HUES48 (cell line): ENCODE measurements at regions not wholly inside any gene's neighbourhood (a gene's known extent, or its start where the extent isn't known, plus 50 kb on each side); places are given as distances from the start of the nearest gene placed in this dataset.
"Not testable (repeated sequence)": the region's sequence is repeated elsewhere in the genome, so short reads cannot be mapped to it uniquely, and the experiment has no call there.

Source experiments
- H3K27ac ChIP-seq: one replicate; pipeline ENCODE4 v1.7.0; 2013; ENCODE audit warnings: low read depth, low read length, inconsistent platforms
- H3K27me3 ChIP-seq: 2 replicates; pipeline ENCODE4 v1.6.1; 2013; ENCODE audit warnings: mild to moderate bottlenecking, low read length; ENCODE audit not compliant: control insufficient read depth, insufficient read depth
- H3K36me3 ChIP-seq: 2 replicates; pipeline ENCODE4 v1.6.1; 2013; ENCODE audit warnings: low read length; ENCODE audit not compliant: control insufficient read depth, insufficient read depth
- H3K4me1 ChIP-seq: 2 replicates; pipeline ENCODE4 v1.6.1; 2013; ENCODE audit warnings: mild to moderate bottlenecking, low read length; ENCODE audit not compliant: control insufficient read depth, insufficient read depth
- H3K4me3 ChIP-seq: 2 replicates; pipeline ENCODE4 v1.5.1; 2013; ENCODE audit warnings: mild to moderate bottlenecking, low read depth, low read length
- H3K9ac ChIP-seq: 2 replicates; pipeline ENCODE4 v1.6.1; 2013; ENCODE audit warnings: mild to moderate bottlenecking, low read depth, low read length, moderate library complexity
- H3K9me3 ChIP-seq: 2 replicates; pipeline ENCODE4 v1.6.1; 2013; ENCODE audit warnings: low read length; ENCODE audit not compliant: control insufficient read depth, insufficient read depth

DNA sequence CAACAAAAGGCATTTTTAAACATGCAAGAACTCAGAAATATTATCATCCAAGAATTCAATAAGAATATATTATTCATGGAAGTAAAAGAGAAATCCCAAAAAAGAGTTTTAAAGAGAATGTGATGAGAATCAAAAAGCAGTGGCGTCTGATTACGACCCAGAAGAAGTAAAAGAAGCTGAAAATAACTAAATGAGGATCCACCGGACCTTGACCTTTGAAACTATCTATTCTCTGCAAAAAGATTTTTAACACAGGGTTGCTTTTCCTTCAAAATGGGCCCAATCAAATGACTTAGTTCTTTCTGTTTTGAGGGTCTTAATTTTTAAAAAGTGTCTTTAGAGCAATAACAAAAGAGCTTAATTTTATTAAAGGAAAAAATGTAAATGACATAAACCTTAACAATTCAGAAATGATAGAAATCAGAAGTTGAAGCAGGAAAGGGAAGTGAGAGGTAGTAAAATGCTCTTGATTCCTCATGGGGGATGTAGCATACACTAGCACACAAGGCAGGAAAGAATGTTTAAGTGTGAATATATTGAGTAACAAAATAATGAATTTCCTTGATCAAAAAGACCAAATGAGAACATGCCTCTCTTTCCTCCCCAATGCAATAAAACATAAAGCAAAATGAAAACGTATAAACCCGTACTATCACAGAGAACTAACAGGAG, 223.1 kb upstream of the PRDM1 start:
- Histone ChIP-seq H3K9me3 (no peaks in the 10 kb centered on the region), H3K9ac (no peak overlapping the region), H3K4me3 (no peak overlapping the region), H3K36me3 (no peaks in the 10 kb centered on the region), H3K4me1 (no peaks in the 10 kb centered on the region), H3K27ac (no peak overlapping the region), H3K27me3 (no peaks in the 10 kb centered on the region)

DNA sequence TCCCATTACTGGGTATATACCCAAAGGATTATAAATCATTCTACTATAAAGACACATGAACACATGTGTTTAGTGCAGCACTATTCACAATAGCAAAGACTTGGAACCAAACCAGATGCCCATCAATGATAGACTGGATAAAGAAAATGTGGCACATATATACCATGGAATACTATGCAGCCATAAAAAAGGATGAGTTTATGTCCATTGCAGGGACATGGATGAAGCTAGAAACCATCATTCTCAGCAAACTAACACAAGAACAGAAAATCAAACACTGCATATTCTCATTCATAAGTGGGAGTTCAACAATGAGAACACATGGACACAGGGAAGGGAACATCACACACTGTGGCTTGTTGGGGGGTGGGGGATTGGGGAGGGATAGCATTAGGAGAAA, 225.2 kb upstream of the PRDM1 start:
- H3K27me3 ChIP-seq, H3K4me1 ChIP-seq, H3K27ac ChIP-seq, H3K9ac ChIP-seq, H3K4me3 ChIP-seq, H3K9me3 ChIP-seq, H3K36me3 ChIP-seq: not testable (repeated sequence)

DNA sequence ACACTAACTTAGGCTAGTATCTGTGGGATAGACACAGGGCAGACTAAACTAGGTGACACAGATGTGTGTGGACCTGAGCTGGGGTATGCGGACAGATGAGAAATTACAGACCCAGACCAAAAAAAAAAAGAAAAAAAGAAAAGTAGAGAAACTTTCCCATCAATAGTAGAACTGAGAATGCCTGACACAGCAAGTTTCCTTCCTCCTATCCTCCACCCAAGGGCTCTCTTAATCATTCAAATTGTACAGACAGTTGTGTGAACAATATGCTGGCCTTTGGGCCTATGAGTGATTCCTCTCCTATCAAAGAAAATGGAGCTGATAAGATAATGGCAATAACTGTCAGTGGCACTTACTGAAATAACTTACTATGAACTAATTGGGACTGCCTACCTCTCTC, 226.7 kb upstream of the PRDM1 start:
- no peaks in the 10 kb centered on the region for H3K27me3 ChIP-seq
- H3K27ac ChIP-seq = no peak overlapping the region
- H3K36me3 ChIP-seq = no peaks in the 10 kb centered on the region
- H3K4me3 ChIP-seq = no peak overlapping the region
- H3K4me1 ChIP-seq = no peaks in the 10 kb centered on the region
- peaks cover 3% of the 10 kb centered on the region; the same call in 1 of the 2 replicates for H3K9me3 ChIP-seq
- no peak overlapping the region for H3K9ac ChIP-seq

DNA sequence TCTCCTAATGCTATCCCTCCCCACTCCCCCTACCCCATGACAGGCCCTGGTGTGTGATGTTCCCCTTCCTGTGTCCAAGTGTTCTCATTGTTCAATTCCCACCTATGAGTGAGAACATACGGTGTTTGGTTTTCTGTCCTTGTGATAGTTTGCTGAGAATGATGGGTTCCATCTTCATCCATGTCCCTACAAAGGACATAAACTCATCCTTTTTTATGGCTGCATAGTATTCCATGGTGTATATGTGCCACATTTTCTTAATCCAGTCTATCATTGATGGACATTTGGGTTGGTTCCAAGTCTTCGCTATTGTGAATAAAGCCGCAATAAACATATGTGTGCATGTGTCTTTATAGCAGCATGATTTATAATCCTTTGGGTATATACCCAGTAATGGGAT, 227.5 kb upstream of the PRDM1 start:
- H3K27ac ChIP-seq, H3K4me3 ChIP-seq, H3K27me3 ChIP-seq, H3K4me1 ChIP-seq, H3K9ac ChIP-seq, H3K9me3 ChIP-seq, H3K36me3 ChIP-seq: not testable (repeated sequence)

DNA sequence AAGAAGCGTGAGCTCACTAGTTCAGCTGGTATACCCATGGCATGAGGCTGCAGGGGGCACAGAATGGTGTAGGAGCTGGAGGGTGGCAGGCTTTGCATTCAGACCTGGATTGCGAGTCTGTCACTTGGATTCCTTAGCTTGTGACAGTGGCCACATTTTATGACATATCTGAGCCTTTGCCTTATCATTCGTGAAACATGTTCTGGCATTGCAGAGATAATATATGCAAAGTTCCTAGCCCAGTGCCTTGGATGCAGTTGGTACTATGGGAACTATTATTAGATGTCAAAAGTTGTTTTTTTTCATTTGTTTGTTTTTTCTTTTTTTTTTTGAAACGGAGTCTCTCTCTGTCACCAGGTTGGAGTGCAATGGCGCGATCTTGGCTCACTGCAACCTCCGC, 230.7 kb upstream of the PRDM1 start:
- no peaks in the 10 kb centered on the region for H3K27me3 ChIP-seq
- H3K9me3 ChIP-seq = peaks cover 3% of the 10 kb centered on the region; the same call in 1 of the 2 replicates
- H3K4me3 ChIP-seq = no peak overlapping the region
- H3K9ac ChIP-seq = no peak overlapping the region
- H3K4me1 ChIP-seq = peaks cover 6% of the 10 kb centered on the region; the same call in 1 of the 2 replicates
- no peak overlapping the region for H3K27ac ChIP-seq
- H3K36me3 ChIP-seq = no peaks in the 10 kb centered on the region

DNA sequence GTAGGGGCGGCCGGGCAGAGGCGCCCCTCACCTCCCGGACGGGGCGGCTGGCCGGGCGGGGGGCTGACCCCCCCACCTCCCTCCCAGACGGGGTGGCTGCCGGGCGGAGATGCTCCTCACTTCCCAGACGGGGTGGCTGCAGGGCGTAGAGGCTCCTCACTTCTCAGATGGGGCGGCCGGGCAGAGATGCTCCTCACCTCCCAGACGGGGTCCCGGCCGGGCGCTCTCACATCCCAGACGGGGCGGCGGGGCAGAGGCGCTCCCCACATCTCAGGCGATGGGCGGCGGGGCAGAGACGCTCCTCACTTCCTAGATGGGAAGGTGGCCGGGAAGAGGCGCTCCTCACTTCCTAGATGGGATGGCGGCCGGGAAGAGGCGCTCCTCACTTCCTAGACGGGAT, 232.2 kb upstream of the PRDM1 start:
- not testable (repeated sequence) for H3K4me3 ChIP-seq, H3K4me1 ChIP-seq, H3K27ac ChIP-seq, H3K36me3 ChIP-seq, H3K9me3 ChIP-seq, H3K9ac ChIP-seq, H3K27me3 ChIP-seq

DNA sequence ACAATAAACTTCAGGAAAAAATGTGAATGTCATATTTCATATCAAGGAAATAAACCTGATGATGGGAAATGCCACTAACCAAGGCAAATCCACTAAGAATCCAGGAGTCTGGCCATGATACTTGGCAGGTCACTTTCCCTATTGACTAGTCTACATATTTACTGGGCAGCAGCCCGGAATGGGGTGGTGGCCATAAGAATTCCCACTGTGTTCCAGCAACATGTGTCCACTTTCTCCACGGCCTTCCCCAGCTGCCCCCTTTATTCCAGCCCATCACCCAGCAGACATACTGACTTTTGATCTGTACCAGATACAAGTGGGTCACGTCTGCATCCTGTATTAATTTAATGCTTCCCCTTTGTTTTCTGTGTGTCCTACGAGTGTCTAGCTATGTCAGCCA, 234.5 kb upstream of the PRDM1 start:
- H3K9me3 ChIP-seq = peaks cover 3% of the 10 kb centered on the region; the same call in 1 of the 2 replicates
- H3K4me1 ChIP-seq = peaks cover 6% of the 10 kb centered on the region; the same call in 1 of the 2 replicates
- H3K27ac ChIP-seq = no peak overlapping the region
- no peak overlapping the region for H3K4me3 ChIP-seq
- H3K27me3 ChIP-seq = no peaks in the 10 kb centered on the region
- no peaks in the 10 kb centered on the region for H3K36me3 ChIP-seq
- no peak overlapping the region for H3K9ac ChIP-seq

DNA sequence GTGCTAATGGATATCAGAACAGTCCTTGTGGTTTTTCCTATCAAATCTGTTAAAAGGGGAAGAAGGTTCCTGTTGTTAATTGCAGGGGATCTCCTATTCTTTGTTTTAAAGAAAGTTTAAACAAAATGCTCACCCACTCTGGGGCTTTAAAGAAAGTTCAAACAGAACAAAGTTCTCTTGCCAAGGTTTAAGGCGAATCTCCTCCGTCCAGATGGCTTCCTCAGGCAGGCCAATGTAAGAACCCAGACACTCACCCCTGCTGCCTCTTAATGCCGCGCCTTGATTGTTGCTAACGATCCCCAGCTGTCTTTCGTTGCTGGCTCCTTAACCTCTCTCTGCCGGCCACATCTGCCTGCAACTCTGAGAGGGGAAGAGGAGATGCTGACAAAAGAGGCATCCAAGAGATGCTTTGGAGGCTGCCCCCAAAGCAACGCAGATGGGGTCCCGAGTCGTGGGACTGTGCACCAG, 235.0 kb upstream of the PRDM1 start:
- Histone ChIP-seq H3K9me3 (peaks cover 3% of the 10 kb centered on the region; the same call in 1 of the 2 replicates), H3K27ac (no peak overlapping the region), H3K36me3 (no peaks in the 10 kb centered on the region), H3K4me3 (no peak overlapping the region), H3K27me3 (no peaks in the 10 kb centered on the region), H3K4me1 (peaks cover 6% of the 10 kb centered on the region; the same call in 1 of the 2 replicates), H3K9ac (no peak overlapping the region)

DNA sequence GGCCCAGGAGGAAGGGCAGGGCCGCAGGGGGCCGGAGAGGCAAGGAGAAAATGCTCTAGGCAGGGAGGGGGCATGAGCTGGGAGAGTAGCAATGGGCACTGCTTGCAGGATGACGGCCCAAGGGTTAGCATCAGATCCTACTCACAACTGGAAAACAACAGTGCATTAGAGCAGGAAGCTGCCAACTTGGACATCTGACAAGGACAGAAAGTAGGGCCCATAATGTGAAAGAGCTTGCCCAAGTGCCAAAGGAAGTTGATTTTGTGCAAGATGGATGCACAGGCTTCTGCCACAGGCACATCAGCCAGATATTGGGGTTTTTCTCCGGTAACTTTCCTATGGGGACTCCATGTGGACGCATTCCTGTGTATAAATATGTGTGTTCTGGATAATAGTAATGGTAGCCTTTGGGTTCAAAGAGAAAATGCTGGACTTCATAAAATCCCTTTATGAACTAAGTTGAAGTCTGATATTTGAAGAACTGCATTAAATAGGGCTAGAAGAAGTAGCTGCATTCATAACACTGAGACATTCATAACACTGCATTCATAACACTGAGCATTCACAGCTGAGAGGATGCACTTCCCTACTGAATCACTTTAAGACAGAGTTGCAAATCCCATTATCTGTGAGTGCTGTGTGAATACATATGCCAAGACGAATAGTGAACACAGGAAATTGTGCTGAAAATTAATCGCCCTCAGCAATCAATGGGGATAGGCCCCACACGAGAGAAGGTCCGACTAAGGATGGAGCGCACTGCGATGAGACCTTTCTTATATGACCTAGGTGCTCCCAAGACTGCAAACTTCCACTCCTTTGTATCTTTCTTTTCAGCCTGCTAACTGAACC, 235.6 kb upstream of the PRDM1 start:
- Histone ChIP-seq H3K4me1 (peaks cover 6% of the 10 kb centered on the region; the same call in 1 of the 2 replicates), H3K9me3 (peaks cover 3% of the 10 kb centered on the region; the same call in 1 of the 2 replicates), H3K27ac (no peak overlapping the region), H3K9ac (no peak overlapping the region), H3K27me3 (no peaks in the 10 kb centered on the region), H3K36me3 (no peaks in the 10 kb centered on the region), H3K4me3 (no peak overlapping the region)

DNA sequence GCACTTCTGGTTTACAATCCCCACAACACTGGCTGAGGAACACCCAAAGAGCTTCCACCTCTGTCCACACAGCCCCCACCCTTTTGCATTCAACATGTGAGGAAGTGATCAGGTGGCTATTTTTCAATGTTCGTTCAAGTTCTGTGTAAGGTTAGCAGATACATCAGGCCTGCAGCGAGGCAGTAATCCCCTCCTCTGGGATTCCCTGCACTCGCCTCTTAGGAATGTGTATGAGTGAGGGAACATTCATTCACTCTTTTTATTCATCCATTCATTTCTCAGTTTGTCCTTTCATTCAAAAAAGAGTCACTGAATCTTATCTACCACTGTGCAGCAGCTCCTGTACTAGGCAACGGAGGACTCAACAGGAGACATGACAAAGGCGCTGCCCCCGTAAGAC, 236.4 kb upstream of the PRDM1 start:
- Histone ChIP-seq H3K27me3 (no peaks in the 10 kb centered on the region), H3K9ac (no peak overlapping the region), H3K4me1 (peaks cover 6% of the 10 kb centered on the region; the same call in 1 of the 2 replicates), H3K36me3 (no peaks in the 10 kb centered on the region), H3K9me3 (no peaks in the 10 kb centered on the region), H3K27ac (no peak overlapping the region), H3K4me3 (no peak overlapping the region)

DNA sequence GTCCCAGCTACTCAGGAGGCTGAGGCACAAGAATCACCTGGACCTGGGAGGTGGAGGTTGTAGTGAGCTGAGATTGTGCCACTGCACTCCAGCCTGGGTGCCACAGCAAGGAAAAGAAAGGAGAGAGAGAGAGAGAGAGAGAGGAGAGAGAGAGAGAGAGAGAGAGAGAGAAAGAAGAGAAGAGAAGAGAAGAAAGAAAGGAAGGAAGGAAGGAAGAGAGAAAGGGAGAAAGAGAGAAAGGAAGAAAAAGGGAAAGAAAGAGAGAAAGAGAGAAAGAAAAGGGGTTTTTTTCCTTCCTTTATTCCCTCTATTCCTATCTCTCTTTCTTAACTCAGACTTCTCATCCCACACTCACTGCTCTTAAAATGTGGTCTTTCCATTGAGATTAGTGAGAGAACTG, 238.7 kb upstream of the PRDM1 start:
- Histone ChIP-seq H3K4me3 (no peak overlapping the region), H3K9ac (no peak overlapping the region), H3K4me1 (peaks cover 12% of the 10 kb centered on the region), H3K36me3 (no peaks in the 10 kb centered on the region), H3K27ac (no peak overlapping the region), H3K27me3 (no peaks in the 10 kb centered on the region), H3K9me3 (no peaks in the 10 kb centered on the region)
